GM19239 (cell line): ENCODE measurements at regions not wholly inside any gene's neighbourhood (a gene's known extent, or its start where the extent isn't known, plus 50 kb on each side); places are given as distances from the start of the nearest gene placed in this dataset.

ENCODE experiments used
- DNase-seq: peaks from one replicate; pipeline ENCODE4 v3.0.0; 2011; ENCODE audit warnings: low spot score; ENCODE audit not compliant: insufficient read length
- FAIRE-seq: peaks from 2 replicates; lab custom pipeline; 2011; peaks lifted over from hg19 to GRCh38; lab: Jason Lieb, UNC

DNA sequence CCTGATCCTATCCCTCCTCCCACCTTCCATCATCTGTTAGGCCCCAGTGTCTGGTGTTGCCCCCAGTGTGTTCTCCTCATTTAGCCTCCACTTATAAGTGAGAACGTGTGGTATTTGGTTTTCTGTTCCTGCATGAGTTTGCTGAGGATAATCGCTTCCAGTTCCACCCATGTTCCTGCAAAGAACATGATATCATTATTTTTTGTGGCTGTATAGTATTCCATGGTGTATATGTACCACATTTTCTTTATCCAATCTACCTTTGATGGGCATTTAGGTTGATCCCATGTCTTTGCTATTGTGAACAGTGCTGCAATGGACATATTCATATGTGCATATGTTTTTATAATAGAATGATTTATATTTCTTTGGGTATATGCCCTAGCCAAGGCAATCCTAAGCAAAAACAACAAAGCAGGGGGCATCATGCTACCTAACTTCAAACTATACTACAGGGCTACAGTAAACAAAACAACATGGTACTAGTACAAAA is 142.9 kb downstream of the TNFSF18 start:
- DNase-seq (no peak), FAIRE-seq (no peak)

- FAIRE-seq, result no peak
These were observed 141.0 kb downstream of the TNFSF18 start for GRCh38 chr1:172909606-172910326.

GRCh38 chr1:172912765-172913260 is 137.9 kb downstream of the TNFSF18 start:
- FAIRE-seq (no peak), DNase-seq (no peak)

More at GRCh38 chr1:172909606-172910326, 141.0 kb downstream of the TNFSF18 start:
- DNase-seq, result no peak

- DNase-seq (no peak), FAIRE-seq (no peak)
These were observed 136.1 kb downstream of the TNFSF18 start for GRCh38 chr1:172914501-172915144.

DNA sequence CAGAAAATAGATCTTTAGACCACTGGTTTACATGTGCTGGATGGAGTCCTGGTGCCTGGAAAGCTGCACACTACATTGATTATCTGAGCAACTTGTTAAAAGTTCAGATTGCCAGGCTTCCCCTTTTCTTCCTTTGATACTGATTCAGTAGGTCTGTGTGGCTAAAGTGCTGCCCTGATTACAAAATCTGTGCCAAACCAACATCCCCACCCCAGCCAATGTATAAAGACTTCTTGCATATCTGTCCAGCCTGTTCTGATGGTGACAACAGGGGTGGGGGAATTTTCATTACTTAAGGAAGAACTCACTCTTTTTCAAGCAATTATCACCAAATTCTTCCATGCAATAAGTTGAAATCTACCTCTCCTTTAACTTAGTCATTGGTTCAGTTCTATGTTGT is 135.5 kb downstream of the TNFSF18 start:
- FAIRE-seq (no peak), DNase-seq (no peak)

- FAIRE-seq, result no peak
- no peak for DNase-seq
These were observed 134.6 kb downstream of the TNFSF18 start for GRCh38 chr1:172916116-172916515.

DNA sequence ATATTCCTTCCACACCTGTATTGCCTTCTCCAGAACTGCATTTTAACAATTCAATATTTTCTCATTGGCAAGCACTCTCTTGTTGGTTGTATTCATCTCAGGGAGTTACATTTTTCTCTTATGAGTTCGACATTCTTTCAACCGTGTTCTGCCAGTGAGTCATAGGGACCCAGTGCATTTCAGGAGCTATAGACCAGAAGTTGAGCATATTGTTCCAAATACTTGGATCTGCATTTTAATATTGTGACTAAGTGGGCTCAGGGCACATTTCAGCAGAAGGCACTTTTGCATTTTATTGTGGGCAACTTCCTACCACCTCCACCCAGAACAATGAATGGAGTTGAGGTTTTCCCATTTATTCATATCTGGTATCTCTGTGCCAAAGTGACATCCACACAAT is 132.8 kb downstream of the TNFSF18 start:
- no peak for FAIRE-seq
- no peak for DNase-seq

DNA sequence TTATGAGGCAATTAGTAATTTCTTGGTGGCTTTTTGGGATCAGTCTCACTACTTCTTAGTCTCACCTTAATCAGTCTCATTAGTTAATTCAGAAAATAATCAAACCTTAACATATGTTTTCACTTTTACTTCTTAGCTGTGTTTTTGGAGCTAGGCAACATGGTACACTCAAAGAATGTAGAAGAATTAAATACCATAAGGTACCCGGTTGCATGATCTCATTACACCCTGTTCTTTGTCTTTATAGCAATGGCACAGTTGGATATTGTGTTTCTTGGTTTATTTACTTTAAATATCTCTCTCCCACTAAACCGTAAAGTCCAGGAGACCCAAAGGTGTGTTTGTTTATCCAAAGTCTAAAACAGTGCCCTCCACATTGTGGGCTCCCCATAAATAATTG is 132.3 kb downstream of the TNFSF18 start:
- no peak for FAIRE-seq

DNA sequence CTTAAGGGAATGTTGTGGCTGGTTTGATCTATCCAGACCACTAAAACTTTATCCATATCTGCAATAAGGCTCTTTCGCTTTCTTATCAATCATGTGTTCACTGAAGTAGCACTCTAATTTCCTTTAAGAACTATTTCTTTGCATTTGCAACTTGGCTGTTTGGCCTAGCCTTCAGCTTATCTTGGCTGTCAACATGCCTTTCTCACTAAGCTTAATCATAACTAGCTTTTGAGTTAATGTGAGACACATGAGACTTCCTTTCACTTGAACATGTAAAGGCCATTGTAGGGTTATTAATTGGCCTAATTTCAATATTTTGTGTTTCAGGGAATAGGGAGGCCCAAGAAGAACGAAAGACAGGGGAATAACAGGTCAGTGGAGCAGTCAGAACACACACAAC is 124.7 kb downstream of the TNFSF18 start:
- DNase-seq, result no peak
- FAIRE-seq, result no peak

More for the DNA sequence above, 132.3 kb downstream of the TNFSF18 start:
- no peak for DNase-seq

- DNase-seq, result no peak
- FAIRE-seq, result no peak
These were observed 122.3 kb downstream of the TNFSF18 start for GRCh38 chr1:172928412-172928811.

GRCh38 chr1:172929006-172929405 is 121.7 kb downstream of the TNFSF18 start:
- DNase-seq (no peak), FAIRE-seq (no peak)

DNA sequence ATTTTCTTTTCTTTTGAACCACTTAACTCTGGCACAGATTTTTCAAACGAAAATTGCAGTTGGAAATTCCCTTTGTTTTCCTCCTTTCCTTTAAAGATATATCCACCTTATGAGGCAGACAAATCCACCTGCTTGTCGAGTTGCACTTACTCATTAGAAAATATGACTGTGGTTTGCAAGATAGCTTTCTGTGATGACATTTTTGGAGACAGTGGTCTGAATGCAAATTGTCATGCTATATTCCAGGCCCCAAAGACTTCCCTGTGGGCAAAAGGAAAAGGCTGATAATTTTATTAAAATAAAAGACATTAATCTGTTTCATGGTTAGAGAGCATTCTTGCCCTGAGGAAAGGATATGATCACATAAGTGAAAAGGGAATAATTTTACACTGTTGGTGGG is 120.6 kb downstream of the TNFSF18 start:
- no peak for DNase-seq
- no peak for FAIRE-seq

- DNase-seq (no peak), FAIRE-seq (no peak)
These were observed 119.4 kb downstream of the TNFSF18 start for GRCh38 chr1:172931340-172931739.

GRCh38 chr1:172931761-172932160 is 119.0 kb downstream of the TNFSF18 start:
- DNase-seq (no peak), FAIRE-seq (no peak)

- no peak for DNase-seq
- no peak for FAIRE-seq
These were observed 117.8 kb downstream of the TNFSF18 start for GRCh38 chr1:172932981-172933380.

DNA sequence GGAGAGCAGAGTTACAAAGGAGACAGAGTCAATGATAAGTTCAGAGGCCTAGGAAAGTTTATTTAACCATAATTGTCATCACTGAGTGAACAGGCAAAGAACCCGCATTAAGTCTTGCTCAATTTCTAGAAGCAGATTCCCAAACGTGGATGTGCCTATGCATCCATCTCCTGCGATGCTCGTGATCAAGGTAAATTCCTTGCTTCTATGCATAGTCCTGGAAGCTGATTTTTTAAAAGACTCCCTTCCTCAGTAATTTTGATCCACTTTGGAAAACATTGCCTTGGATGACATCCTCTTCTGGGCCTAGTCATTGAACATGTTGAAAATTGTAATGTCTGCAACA is 116.4 kb downstream of the TNFSF18 start:
- no peak for DNase-seq
- FAIRE-seq, result no peak

- DNase-seq (no peak), FAIRE-seq (no peak)
These were observed 115.6 kb downstream of the TNFSF18 start for GRCh38 chr1:172935062-172935592.

DNA sequence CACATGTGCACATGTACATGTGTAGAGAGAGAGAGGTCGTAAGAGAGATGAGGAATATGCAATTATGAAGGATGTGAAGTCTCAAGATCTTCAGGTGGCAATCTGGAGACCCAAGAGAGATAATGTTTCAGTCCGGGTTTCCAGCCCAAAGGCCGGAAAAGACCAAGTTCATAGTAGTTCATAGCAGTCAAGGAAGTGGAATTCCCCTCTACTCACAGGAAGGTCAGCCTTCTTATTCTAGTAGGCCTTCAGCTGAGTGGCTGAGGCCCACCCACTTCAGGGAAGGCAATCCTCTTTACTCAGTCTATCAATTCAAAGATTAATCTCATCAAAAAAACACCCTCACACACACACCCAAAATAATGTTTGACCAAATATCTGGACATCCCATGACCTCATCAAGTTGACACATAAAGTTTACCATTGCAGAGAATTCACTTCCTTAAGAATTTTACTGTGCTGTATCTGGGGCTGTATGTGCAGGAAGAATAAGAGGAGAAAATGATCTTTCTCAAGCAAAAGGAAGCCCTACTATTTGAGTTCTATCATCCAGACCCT is 114.6 kb downstream of the TNFSF18 start:
- DNase-seq (no peak), FAIRE-seq (no peak)

DNA sequence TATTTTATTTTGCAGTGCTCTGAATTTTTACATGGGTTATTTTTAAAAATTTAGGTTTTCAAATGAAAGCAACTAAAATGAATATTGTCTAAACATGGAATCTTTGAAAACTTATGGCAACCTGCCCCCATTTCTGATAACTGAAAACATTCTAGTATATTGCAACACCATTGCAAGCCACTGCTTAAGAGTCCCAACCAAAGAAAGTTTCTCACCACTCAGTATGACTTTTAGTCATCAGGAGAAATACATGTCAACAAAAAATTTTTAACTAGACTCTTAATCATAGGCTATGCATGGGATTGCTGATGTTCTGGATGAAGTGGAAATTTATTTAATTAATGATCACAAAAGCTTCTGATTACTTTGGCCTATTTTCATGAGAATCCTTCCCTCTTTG is 112.1 kb downstream of the TNFSF18 start:
- no peak for FAIRE-seq
- DNase-seq, result no peak

GRCh38 chr1:172939475-172939874 is 111.3 kb downstream of the TNFSF18 start:
- FAIRE-seq, result no peak
- DNase-seq, result no peak
